Mesothelial cell of epicardium (in vitro differentiated cells): ENCODE measurements at regions not wholly inside any gene's neighbourhood (a gene's known extent, or its start where the extent isn't known, plus 50 kb on each side); places are given as distances from the start of the nearest gene placed in this dataset.

Experiments used
- DNase-seq, 2 experiments: peaks; one replicate each; pipeline ENCODE4 v3.0.0; 2021; ENCODE audit warnings: low spot score in 2 of 2; ENCODE audit not compliant: unreplicated experiment in 2 of 2
- H3K27ac Mint-ChIP-seq: 2 replicates; pipeline ENCODE4 v1.8.0; 2021; ENCODE audit warnings: mixed read lengths
- H3K27me3 Mint-ChIP-seq: 2 replicates; pipeline ENCODE4 v1.8.0; 2021; ENCODE audit warnings: low read depth, mixed read lengths
- H3K36me3 Mint-ChIP-seq: 2 replicates; pipeline ENCODE4 v1.8.0; 2021; ENCODE audit warnings: mixed read lengths
- H3K4me1 Mint-ChIP-seq: 2 replicates; pipeline ENCODE4 v1.8.0; 2021; ENCODE audit warnings: mixed read lengths
- H3K4me3 Mint-ChIP-seq: 2 replicates; pipeline ENCODE4 v1.8.0; 2021; ENCODE audit warnings: mild to moderate bottlenecking, moderate library complexity, mixed read lengths
- H3K9me3 Mint-ChIP-seq: 2 replicates; pipeline ENCODE4 v1.8.0; 2021; ENCODE audit warnings: mixed read lengths
- TF ChIP-seq, protein P1 (sequence below): fragments of 200-600 bp; sonication (generic); IDR thresholded peaks from one replicate; pipeline ENCODE4 v1.5.0; 2021; ENCODE audit warnings: antibody characterized with exemption; ENCODE audit not compliant: unreplicated experiment

DNA sequence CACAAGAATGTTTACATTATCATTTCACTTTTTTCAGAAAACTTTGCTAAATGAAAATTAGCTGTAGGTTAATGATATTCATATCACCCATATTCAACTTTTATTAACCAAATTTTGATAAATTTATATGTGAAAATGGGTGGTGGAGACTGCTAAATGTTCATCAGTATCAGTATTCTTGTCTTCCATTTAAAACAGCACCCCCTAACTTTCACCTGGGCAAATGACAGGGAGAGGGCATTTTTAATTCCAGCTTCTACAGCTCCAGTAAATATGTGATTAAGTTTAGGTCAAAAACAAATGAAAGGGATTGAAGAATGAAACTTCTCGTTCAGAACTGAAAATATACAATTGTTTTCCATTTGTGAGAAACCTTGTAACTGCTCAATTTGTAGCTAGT lies 722.2 kb downstream of the KCNT2 start:
- H3K4me3 Mint-ChIP-seq: no peak overlapping the region

DNA sequence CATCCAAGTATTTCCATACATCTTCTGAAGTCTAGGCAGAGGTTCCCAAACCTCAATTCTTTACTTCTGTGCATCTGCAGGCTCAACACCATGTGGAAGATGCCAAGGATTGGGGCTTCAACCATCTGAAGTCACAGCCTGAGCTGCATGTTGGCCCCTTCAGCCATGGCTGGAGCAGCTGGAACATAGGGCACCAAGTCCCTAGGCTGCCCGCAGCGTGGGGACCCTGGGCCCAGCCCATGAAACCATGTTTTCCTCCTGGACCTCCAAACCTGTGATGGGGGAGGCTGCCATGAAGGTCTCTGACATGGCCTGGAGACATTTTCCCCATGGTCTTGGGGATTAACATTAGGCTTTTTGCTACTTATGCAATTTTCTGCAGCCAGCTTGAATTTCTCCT lies 729.8 kb downstream of the KCNT2 start:
- Mint-ChIP-seq H3K27me3 (no peaks in the 10 kb centered on the region), H3K4me1 (no peaks in the 10 kb centered on the region), H3K9me3 (peaks cover 11% of the 10 kb centered on the region), H3K27ac (no peak overlapping the region), H3K36me3 (no peaks in the 10 kb centered on the region), H3K4me3 (no peak overlapping the region)
- TF ChIP-seq, protein P1, sequence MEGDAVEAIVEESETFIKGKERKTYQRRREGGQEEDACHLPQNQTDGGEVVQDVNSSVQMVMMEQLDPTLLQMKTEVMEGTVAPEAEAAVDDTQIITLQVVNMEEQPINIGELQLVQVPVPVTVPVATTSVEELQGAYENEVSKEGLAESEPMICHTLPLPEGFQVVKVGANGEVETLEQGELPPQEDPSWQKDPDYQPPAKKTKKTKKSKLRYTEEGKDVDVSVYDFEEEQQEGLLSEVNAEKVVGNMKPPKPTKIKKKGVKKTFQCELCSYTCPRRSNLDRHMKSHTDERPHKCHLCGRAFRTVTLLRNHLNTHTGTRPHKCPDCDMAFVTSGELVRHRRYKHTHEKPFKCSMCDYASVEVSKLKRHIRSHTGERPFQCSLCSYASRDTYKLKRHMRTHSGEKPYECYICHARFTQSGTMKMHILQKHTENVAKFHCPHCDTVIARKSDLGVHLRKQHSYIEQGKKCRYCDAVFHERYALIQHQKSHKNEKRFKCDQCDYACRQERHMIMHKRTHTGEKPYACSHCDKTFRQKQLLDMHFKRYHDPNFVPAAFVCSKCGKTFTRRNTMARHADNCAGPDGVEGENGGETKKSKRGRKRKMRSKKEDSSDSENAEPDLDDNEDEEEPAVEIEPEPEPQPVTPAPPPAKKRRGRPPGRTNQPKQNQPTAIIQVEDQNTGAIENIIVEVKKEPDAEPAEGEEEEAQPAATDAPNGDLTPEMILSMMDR: no peak
- DNase-seq: no peak

More for the DNA sequence above, 722.2 kb downstream of the KCNT2 start:
- peaks cover 2% of the 10 kb centered on the region for H3K4me1 Mint-ChIP-seq
- TF ChIP-seq, protein P1: no peak
- DNase-seq: no peak
- H3K27ac Mint-ChIP-seq: no peak overlapping the region
- peaks cover 12% of the 10 kb centered on the region for H3K9me3 Mint-ChIP-seq
- peaks cover under 1% of the 10 kb centered on the region for H3K36me3 Mint-ChIP-seq
- H3K27me3 Mint-ChIP-seq: no peaks in the 10 kb centered on the region

DNA sequence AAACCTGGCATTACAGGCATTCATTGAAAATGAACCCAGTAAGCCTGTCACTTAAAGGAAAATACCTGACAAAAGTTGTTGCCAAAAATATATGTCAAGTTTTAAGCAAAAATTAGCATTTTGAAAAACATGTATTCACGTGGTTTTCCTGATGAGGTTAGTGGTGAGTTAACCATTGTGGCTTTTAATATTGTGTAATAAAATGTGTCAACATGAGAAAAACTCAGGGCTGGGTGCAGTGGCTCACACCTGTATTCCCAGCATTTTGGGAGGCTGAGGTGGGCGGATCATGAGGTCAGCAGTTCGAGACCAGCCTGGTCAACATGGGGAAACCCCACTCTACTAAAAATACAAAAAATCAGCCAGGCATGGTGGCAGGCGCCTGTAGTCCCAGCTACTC lies 731.4 kb downstream of the KCNT2 start:
- Mint-ChIP-seq H3K4me3 (no peak overlapping the region), H3K4me1 (no peaks in the 10 kb centered on the region), H3K27ac (no peak overlapping the region), H3K9me3 (peaks cover 13% of the 10 kb centered on the region), H3K27me3 (no peaks in the 10 kb centered on the region), H3K36me3 (no peaks in the 10 kb centered on the region)
- no peak for DNase-seq
- TF ChIP-seq, protein P1: no peak

DNA sequence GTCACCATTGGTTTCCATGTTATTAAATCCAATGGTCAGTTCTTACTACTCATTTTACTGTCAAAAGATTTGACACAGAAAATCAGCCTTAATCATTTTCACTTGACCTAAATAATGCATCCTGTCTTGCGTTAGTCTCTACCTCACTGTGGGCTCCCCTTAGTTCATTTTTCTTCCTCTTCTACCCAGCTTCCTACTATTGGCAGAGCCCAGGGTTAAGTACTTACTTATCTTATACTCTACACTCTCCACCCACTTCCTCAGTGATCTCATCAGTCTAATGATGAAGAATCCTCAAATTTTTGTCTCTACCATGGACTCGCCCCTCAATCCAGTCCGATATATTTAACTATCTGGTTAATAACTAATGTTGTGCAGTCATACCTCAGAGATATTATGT lies 735.9 kb downstream of the KCNT2 start:
- TF ChIP-seq, protein P1: no peak
- H3K36me3 Mint-ChIP-seq: no peaks in the 10 kb centered on the region
- no peak for DNase-seq
- H3K27me3 Mint-ChIP-seq: no peaks in the 10 kb centered on the region
- H3K4me1 Mint-ChIP-seq: no peaks in the 10 kb centered on the region
- H3K9me3 Mint-ChIP-seq: peaks cover 10% of the 10 kb centered on the region
- no peak overlapping the region for H3K27ac Mint-ChIP-seq
- no peak overlapping the region for H3K4me3 Mint-ChIP-seq

DNA sequence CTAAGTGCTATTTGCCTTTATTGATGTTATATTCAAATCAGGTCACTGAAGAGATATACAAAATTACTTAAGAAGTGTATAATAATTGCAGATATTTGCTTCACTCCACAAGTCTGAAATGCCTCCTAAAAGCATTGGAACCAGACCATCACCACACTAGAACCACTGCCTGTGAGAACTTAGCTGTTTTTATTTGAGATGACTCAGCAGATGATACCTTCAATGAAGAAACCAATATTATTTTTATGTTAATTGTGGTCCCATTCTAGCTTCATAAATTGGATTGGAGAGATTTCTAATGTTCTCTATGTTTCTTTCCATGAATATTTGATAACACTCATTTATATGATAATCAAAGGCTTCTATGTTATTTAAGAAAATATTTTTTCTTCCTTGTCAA lies 740.6 kb downstream of the KCNT2 start:
- H3K4me3 Mint-ChIP-seq: no peak overlapping the region

DNA sequence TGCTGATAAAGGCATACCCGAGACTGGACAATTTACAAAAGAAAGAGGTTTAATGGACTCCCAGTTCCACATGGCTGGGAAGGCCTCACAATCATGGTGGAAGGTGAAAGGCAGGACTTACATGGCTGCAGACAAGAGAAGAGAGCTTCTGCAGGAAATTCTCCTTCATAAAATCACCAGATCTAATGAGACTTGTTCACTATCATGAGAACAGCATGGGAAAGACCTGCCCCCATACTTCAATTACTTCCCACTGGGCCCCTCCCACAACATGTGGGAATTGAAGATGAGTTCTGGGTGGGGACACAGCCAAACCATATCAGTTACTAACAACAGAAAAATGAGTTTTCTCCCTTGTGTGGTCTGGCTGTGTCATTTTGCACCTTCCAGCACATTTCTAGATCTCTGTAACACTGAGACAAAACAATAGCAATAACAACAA lies 741.4 kb downstream of the KCNT2 start:
- Mint-ChIP-seq H3K27me3 (no peaks in the 10 kb centered on the region), H3K36me3 (no peaks in the 10 kb centered on the region), H3K9me3 (no peaks in the 10 kb centered on the region), H3K27ac (no peak overlapping the region), H3K4me1 (no peaks in the 10 kb centered on the region), H3K4me3 (no peak overlapping the region)
- DNase-seq: no peak
- TF ChIP-seq, protein P1: no peak

More for the DNA sequence above, 740.6 kb downstream of the KCNT2 start:
- DNase-seq: no peak
- no peaks in the 10 kb centered on the region for H3K4me1 Mint-ChIP-seq
- no peaks in the 10 kb centered on the region for H3K9me3 Mint-ChIP-seq
- TF ChIP-seq, protein P1: no peak
- no peaks in the 10 kb centered on the region for H3K27me3 Mint-ChIP-seq
- H3K36me3 Mint-ChIP-seq: no peaks in the 10 kb centered on the region
- no peak overlapping the region for H3K27ac Mint-ChIP-seq
